HG03103 (cell line): ENCODE measurements at regions not wholly inside any gene's neighbourhood (a gene's known extent, or its start where the extent isn't known, plus 50 kb on each side); places are given as distances from the start of the nearest gene placed in this dataset.

Experiments used
- ATAC-seq: cut with Tn5 transposase; IDR thresholded peaks from one replicate; pipeline ENCODE4 v1.9.1; 2021; ENCODE audit warnings: low read depth; ENCODE audit not compliant: unreplicated experiment

DNA sequence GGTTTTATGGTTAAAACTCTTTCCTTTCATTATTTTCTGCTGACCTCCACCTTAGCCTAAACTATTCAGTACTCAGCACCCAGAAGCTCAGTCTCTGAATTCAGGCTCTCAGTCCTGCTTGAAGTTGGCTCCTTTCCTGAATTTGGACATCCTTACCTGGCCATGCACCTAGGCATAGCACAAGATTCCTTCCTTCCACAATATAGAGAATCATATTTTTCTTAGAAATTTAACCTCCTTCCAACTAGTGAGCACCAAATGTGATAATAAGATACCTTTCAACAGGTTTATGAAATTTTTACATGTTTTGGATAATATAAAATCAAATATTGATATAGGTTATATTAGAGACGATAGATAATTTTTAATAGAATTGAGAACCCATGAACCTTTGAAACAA, 905.6 kb upstream of the GHITM start:
- no peak for ATAC-seq

DNA sequence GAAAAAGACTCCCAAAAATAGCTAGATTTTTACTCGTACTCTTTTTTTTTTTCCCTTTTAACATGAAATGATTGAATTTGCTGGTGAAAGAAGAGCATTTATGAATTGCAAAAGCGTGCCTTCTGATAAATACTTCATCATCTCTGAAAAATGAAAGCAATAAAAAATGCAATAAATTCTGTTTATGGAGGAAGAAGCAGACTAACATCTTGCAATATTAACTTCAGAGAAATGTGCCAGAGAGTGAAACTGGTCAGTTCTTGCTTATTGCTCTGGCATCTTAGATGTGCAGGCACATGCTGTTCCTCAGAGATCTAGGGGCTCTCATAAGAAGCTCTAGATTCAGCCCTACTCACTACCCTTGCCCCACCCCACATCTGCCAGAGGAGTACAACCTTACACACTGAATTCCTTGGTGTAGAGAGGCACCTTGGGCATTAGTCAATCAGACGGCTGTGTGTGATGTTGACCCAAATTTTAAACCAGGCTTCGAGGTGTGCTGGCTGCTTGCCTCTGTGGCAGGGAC, 891.1 kb upstream of the GHITM start:
- ATAC-seq = no peak

DNA sequence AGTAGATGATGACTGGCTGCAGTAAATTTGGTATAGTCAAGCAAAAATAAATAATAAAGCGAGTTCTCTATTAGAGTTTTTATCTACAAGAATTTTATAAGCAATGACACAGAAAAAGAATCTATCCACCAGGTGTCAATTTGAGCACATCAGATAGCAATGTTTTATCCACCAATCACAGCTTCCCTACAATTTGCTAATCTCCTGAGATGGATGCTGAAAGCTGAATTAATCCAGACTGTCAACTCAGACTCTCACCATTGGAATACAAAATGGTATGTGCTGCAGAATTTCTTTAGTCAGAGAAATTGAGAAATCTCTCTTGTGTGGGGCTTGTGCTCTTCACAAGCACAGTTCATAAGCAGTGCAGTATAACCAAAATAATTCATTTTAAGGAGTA, 888.9 kb upstream of the GHITM start:
- ATAC-seq = no peak

DNA sequence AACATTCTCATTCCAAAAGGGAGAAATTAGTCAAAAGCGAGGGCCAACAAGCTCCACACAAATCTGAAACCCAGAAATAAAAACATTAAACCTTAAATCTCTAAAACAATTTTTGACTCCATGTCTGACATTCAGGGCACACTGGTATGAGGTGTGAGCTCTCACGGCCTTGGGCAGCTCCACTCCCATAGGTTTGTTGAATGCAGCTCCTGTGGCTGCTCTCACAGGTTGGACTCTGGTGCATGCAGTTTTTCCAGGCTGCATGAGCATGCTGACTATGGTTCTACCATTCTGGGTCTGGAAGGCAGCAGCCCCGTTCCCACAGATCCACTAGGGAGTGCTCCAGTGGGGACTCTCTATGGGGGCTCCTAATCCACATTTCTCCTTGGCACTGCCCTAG, 887.1 kb upstream of the GHITM start:
- no peak for ATAC-seq

DNA sequence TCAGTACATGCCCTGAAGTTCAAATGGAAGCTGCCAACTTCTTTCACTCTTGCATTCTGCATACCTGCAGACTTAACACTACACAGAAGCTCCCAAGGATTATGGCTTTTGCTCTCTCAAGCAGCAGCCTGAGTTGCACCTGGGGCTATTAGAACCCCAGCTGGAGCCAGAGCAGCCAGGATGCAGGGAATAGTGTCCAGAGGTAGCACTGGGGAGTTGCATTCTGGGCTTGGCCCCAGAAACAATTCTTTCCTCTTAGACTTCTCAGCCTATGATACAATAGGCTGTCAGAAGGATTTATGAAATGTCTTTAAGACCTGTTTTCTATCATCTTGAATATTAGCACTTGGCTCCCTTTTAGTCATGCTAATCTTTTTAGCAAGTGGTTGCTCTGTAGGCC, 886.7 kb upstream of the GHITM start:
- ATAC-seq = no peak

DNA sequence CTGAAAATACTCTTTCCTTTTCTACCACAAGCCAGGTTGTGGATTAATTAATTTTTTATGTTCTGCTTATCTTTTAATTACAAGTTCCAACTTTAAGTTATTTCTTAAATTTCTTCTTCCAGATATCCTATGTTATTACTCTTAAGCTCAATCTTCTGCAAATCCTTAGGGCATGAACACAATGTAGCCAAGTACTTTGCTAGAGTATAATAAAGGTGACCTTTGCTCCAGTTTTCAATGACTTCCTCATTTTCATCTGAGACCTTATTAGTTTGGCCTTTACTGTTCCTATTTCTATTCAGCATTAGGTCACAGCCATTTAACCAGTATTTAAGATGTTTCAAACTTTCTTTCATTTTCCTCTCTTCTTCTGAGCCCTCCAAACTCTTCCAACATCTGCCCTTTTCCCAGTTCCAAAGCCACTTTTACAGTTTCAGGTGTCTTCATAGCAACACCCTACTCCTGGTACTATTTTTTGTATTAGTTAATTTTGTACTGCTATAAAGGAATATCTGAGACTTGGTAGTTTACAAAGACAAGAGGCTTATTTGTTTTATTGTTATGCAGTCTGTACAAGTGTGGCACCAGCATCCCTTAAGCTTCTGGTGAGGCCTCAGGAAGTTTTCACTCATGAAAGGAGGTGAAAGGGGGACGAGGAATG, 886.2 kb upstream of the GHITM start:
- no peak for ATAC-seq

DNA sequence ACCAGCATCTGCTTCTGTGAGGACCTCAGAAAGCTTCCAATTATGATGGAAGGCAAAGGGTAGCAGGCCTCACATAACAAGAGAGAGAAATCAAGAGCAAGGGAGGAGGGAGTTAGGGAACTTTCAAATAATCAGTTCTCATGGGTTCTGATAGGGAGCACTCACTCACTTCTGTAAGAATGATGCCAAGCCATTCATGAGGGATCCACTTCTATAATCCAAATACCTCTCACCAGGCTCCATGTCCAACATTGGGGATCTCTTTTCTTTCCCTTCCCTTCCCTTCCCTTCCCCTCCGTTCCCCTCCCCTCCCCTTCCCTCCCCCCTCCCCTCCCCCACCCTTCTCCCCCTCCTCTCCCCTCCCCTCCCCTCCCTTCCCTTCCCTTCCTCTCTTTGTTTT, 884.6 kb upstream of the GHITM start:
- no peak for ATAC-seq

DNA sequence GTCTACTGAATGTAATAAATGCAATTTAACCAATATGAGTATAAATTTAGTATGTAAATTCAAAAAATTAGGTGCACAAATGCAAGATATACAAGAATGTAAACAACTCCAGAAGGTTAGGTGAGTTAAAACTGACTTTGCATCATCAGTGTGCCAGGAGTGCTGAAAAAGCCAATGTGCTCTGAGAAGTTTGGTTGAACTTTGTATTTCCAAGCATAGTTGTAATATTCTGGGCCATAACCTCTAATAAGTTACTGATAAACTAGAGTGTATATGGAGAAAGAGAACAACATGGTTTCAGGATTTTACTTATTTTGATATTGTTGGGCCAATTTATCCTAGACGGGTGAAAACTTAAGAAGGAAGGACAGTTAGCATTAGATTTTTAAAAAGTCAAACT, 876.9 kb upstream of the GHITM start:
- ATAC-seq = no peak

DNA sequence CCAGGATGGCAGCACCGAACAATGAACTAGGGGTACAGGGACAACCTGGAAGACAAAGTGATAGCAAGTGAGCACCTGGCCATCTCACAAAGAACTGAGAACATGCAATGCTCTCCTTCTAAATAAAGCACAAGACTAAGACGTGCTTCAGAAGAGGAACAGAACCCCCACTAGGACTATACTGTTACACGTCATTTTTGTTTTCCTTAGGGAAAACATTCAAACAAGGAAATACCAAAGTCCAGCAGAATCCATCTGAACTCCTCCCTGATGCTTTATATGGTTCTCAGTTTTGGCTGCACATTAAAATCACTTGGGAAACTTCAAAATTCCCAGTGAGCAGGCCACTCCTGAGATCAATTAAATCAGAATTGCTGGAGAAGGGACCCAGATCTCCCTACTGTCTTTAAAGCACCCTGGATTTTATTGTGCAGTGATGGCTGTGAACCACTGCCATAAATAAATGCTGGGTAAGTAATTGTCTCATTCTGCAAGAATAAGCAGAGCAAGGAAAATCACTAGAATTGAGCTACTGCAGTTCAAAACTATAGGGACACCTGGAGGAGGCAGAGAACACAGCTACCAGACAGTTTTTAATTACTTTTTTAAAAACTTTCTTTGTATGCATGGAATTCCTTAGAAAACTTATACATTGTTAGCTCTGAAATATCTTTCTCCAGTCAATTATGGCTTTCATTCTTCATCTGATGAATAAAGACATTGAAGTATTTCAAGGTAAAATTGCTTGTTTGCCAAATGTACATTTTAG, 866.5 kb upstream of the GHITM start:
- ATAC-seq = no peak

DNA sequence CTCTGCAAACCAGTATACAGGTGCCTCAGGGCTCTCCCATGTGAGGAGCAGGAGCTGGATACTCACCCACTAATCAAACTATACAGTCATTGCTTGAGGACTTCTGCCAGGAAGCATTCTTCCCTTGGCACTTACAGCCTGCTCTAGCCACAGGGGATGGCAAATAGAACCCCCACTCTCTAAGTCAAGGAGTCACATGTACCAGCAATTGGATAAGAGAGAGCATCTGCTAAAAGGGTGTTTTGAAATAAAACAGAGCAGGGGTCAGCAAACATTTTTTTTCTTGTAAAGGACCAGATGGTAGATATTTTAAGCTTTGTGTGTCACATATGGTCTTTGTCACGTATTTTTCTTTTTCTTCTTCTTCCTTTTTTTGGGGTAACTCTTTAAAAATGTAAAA, 865.2 kb upstream of the GHITM start:
- ATAC-seq = no peak

DNA sequence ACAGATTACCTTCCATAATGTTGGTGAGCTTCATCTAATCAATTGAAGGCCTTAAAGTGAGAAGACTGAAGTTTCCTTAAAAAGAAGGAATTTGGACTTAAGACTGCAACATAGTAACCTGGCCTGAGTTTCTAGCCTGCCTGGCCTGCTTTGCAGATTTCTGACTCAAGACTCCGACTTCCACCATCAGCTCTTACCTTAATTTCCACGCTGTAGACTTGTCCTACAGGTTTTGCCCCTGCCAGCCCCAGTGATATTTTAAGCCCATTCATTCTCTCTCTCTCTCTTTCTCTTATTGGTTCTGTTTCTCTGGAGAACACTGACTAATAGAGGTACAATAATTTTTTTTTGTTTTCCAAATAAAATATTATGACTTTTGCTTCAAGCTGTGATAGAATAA, 862.3 kb upstream of the GHITM start:
- ATAC-seq = no peak

DNA sequence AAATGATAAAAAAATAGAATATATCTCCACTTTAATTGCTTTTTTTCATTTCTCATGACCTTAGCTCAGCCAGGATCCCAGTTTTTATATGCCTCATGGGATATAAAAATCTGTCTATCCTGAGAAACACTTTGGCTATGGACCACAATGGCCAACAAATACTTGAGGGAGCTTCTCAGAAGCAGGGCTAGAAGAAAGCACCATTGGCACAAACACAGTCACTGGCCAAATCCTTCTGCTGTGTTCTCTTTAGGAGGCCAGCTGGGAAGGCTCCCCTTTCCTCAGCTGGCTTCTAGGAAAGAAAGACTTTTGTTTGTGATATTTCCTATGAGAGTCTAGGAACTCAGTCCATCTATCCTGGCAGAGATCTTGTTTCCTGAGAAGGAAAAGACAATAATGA, 856.2 kb upstream of the GHITM start:
- no peak for ATAC-seq

DNA sequence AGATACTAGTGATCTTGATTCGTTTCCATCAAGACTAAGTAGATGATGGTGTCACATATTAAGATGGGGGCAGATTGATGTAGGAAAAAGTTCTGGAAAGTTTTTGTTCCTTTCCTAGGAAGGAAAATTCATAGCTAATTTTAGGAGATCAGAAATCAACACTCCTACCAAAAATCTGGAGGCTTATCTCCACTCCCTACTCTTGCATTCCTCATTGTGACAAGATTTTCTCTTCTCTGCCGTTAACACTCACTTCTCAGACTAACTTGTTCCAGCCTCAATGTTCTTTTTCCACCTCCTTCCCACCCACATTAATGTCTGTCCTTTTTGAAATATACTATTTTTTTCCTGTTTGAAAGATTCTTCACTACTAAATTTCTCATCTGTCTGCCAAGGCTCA, 851.9 kb upstream of the GHITM start:
- no peak for ATAC-seq

DNA sequence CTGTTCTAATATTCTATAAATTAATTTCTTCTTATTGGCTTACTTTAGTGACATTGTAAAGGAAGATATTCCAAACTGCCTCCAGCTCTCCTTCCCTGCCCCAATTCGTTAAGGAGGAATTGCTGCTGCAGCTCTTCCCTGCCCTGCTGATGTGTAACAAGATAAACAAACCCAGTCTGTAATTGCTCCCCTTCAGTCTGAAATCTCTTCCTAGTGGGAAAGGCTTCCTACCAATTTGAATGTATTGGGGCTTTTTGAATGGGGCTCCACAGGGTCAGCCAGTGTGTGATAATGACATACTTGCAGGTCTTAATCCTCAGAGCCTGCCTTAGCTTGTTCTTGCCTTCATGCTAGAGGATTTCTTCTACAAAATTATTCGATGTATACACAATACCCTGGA, 849.9 kb upstream of the GHITM start:
- no peak for ATAC-seq

DNA sequence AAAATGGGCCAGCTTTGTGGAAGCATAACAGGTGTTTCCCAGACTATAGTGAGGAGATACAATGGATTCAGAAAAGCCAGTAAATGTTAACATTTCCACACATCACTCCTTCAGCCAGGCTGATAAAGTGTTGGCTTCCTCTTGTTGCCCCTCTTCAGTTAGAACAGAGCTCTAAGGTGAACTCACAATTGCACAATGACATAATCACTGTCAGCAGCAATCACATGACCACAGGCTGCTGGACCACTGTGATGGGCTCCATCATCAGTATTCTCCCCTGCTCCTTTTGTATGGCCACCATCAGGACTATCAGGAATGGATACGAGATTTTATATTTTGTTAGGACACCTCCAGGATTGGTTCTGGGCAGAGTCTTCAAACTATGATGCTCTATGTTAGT, 849.4 kb upstream of the GHITM start:
- no peak for ATAC-seq

DNA sequence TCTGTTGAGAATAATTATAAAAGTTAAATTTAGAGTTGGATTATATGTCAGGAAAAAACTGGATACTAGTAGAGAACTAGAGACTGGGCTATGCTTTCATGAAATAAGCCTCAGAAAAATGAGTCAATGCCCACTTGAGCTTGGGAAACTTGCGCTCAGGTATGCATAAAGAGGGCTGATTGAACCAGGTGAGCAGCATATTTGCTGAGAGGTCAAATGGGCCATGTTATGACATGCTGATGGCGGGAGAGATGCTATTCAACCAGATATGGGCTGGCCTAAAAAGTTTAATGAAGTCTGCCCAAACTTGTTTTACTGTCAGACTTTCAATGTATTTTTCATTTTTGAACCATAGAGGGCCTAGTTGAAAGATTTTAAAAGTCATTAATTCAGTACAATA, 837.6 kb upstream of the GHITM start:
- no peak for ATAC-seq

DNA sequence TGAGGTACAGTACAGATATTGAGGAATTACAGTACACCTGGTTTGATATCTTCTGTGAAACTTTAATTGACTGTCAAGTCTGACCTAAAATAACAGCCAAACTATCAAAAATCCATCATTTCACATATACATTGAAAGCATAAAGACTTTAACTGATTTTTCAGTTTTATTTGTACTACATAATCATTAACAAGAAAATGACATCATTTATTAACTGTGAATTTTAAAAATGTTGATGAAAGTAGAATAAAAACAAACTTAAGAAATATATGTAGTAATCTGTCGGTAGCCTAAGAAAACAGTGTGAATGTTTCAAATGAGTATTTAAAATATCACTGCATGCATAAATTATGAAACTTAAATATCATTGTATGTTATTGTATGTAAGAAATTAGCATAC, 836.7 kb upstream of the GHITM start:
- no peak for ATAC-seq

DNA sequence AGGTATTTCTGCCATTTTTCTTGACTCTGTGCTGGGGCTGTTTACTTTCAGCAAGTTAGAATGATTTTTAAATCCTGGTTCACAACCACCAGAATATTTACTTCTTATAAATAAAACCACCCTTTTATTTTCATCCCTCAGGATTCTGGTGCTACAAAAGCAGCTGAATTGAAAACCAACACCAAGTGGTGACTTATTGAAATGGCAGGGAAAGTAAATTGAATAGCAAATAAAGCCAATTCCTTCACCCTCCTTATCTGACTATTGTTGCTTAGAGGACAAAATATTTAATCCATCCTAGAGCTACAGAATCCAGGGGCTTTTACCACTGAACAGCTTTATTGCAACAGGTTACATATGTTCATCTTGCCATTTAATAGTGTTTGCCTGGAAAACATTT, 828.6 kb upstream of the GHITM start:
- no peak for ATAC-seq

DNA sequence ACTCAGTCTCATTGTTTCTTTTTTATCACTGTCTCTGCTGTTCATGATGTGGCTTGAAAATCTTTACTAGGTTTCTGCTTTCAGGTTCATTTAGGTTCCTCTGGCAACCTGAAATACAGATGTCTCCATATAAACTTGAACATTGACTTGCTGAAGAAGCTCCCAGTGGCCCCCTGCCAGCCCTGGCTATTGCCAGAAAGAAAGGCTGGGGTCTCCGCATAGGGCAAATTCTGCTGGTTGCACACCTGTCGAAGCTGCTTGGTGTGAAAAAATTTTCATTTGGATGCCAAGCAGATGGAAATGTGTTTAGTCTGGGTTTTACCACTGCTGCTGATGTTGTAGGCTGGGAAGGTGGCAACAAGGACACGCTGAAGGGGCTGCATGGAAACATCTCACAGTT, 826.7 kb upstream of the GHITM start:
- no peak for ATAC-seq

DNA sequence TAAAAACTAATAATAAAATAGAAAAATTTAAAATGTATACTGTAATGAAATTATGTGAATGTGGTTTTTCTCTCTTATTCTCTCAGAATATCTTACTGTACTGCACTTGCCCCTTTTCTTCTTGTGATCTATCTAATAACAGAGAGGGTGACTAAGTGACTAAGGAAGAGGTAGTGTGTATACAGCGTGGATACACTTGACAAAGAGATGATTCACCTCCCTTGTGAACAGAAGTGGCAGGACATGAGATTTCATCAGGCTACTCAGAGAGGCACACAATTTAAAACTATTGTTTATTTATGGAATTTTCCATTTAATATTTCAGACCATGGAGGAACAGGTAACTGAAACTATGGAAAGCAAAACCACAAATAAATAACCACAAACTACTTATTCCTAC, 806.6 kb upstream of the GHITM start:
- no peak for ATAC-seq

DNA sequence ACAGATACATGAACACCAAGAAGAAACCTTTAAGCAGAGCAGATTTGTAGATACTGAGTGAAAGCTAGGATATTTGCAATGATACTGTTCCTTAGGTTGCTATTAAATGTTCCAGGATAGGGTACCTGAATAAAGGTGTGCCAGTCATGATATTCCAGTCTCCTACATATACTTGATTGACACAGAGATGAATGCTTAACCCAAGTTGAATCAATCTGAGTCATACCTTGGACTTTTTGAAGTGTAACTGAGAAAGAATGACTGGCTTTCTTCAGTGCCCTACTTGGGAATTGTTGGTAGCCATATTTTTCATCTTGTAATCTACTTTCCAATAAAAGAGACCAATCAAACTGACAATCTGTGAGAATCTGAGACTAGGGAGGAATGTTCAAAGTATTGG, 805.7 kb upstream of the GHITM start:
- no peak for ATAC-seq

DNA sequence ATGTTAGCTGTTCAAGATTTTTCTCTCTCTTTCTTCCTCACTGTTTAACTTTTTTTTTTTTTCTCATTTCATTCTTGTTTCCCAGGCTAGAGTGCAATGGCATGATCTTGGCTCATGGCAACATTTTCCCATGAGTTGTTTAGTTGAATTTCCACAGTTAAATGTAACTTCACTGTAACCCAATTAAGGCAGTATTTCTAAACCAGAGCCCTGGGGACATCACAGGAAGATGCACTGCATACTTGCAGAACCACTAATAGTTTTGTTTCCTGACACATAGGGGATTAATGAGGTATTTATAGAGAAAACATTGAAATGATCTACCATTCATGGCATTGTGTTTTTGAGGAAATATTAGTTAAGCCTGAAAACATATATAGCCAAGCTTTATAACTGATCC, 795.6 kb upstream of the GHITM start:
- ATAC-seq = no peak
